HG03097 (cell line): ENCODE measurements at regions not wholly inside any gene's neighbourhood (a gene's known extent, or its start where the extent isn't known, plus 50 kb on each side); places are given as distances from the start of the nearest gene placed in this dataset.
"Not testable (repeated sequence)": the region's sequence is repeated elsewhere in the genome, so short reads cannot be mapped to it uniquely, and the experiment has no call there.

Source experiments
- ATAC-seq: cut with Tn5 transposase; IDR thresholded peaks from one replicate; pipeline ENCODE4 v1.9.1; 2021; ENCODE audit not compliant: unreplicated experiment, low FRiP score

- ATAC-seq: no peak
These were observed 798.3 kb upstream of the TMEFF2 start for GRCh38 chr2:192993059-192993458.

GRCh38 chr2:192983173-192983572 is 788.4 kb upstream of the TMEFF2 start:
- ATAC-seq: no peak

- no peak for ATAC-seq
These were observed 783.7 kb upstream of the TMEFF2 start for GRCh38 chr2:192978395-192978794.

- ATAC-seq: no peak
These were observed 777.2 kb upstream of the TMEFF2 start for GRCh38 chr2:192971981-192972380.

GRCh38 chr2:192969055-192969454 is 774.3 kb upstream of the TMEFF2 start:
- no peak for ATAC-seq

GRCh38 chr2:192960945-192961344 is 766.2 kb upstream of the TMEFF2 start:
- ATAC-seq: no peak

- not testable (repeated sequence) for ATAC-seq
These were observed 763.9 kb upstream of the TMEFF2 start for GRCh38 chr2:192958615-192959014.

- no peak for ATAC-seq
These were observed 762.7 kb upstream of the TMEFF2 start for GRCh38 chr2:192957425-192957824.

GRCh38 chr2:192953116-192953515 is 758.4 kb upstream of the TMEFF2 start:
- no peak for ATAC-seq

- no peak for ATAC-seq
These were observed 757.5 kb upstream of the TMEFF2 start for GRCh38 chr2:192952245-192952644.

GRCh38 chr2:192948316-192948715 is 753.6 kb upstream of the TMEFF2 start:
- ATAC-seq: no peak

- ATAC-seq: no peak
These were observed 752.6 kb upstream of the TMEFF2 start for GRCh38 chr2:192947352-192947751.

- ATAC-seq: no peak
These were observed 746.0 kb upstream of the TMEFF2 start for GRCh38 chr2:192940767-192941166.

- no peak for ATAC-seq
These were observed 737.6 kb upstream of the TMEFF2 start for GRCh38 chr2:192932376-192932775.

GRCh38 chr2:192921631-192922030 is 726.9 kb upstream of the TMEFF2 start:
- ATAC-seq: not testable (repeated sequence)

GRCh38 chr2:192901446-192901845 is 706.7 kb upstream of the TMEFF2 start:
- no peak for ATAC-seq

GRCh38 chr2:192899466-192899865 is 704.7 kb upstream of the TMEFF2 start:
- ATAC-seq: no peak

- ATAC-seq: not testable (repeated sequence)
These were observed 699.2 kb upstream of the TMEFF2 start for GRCh38 chr2:192893976-192894375.

GRCh38 chr2:192888109-192888508 is 693.4 kb upstream of the TMEFF2 start:
- ATAC-seq: no peak

GRCh38 chr2:192887337-192887736 is 692.6 kb upstream of the TMEFF2 start:
- ATAC-seq: no peak

- no peak for ATAC-seq
These were observed 691.9 kb upstream of the TMEFF2 start for GRCh38 chr2:192886636-192887035.

- no peak for ATAC-seq
These were observed 690.9 kb upstream of the TMEFF2 start for GRCh38 chr2:192885569-192886160.

- no peak for ATAC-seq
These were observed 682.4 kb upstream of the TMEFF2 start for GRCh38 chr2:192877159-192877558.
